Brain microvascular endothelial cell (primary cell): ENCODE measurements at regions not wholly inside any gene's neighbourhood (a gene's known extent, or its start where the extent isn't known, plus 50 kb on each side); places are given as distances from the start of the nearest gene placed in this dataset.

Experiments
- DNase-seq: peaks from one replicate; pipeline ENCODE4 v3.0.0-alpha.2; 2020
- H3K27ac ChIP-seq: fragments of 250-450 bp; sonication (Bioruptor Pico); 2 replicates; pipeline ENCODE4 v1.5.1; 2020; ENCODE audit warnings: mild to moderate bottlenecking, moderate library complexity
- H3K27me3 ChIP-seq: fragments of 250-450 bp; sonication (Bioruptor Pico); replicated peaks from 2 replicates; pipeline ENCODE4 v1.5.1; 2020; ENCODE audit warnings: mild to moderate bottlenecking
- H3K36me3 ChIP-seq: fragments of 250-450 bp; sonication (Bioruptor Pico); replicated peaks from 2 replicates; pipeline ENCODE4 v1.5.1; 2020; ENCODE audit warnings: mild to moderate bottlenecking
- H3K4me3 ChIP-seq: 2 replicates; pipeline ENCODE4 v1.5.1; 2011; ENCODE audit warnings: low read depth, mild to moderate bottlenecking, control low read depth, low read length, moderate library complexity
- CTCF ChIP-seq: IDR thresholded peaks from 2 replicates; pipeline ENCODE4 v1.5.1; 2011; ENCODE audit warnings: low read depth, mild to moderate bottlenecking, moderate library complexity, low read length, control low read depth, inconsistent platforms; ENCODE audit errors: missing control alignments
- in situ Hi-C: cut with HindIII; loops from 2 replicates; pipeline ENCODE4 v1.10.0; 2017; ENCODE audit warnings: low sequenced_read_pairs, low pct_ligation_motif_present

- no peak for TF ChIP-seq CTCF
- Histone ChIP-seq H3K36me3 (no peaks in the 10 kb centered on the region), H3K4me3 (no peak overlapping the region), H3K27ac (no peak overlapping the region), H3K27me3 (no peaks in the 10 kb centered on the region)
- no peak for DNase-seq
- in situ Hi-C loops: no loop called here
Observed at GRCh38 chr2:122000556-122001340, 245.3 kb downstream of the TSN start.

- in situ Hi-C loops: no loop called here
- TF ChIP-seq CTCF: no peak
- no peak for DNase-seq
Observed at GRCh38 chr2:122001441-122001874, 246.0 kb downstream of the TSN start.

GRCh38 chr2:122003196-122003940, 247.9 kb downstream of the TSN start:
- Histone ChIP-seq H3K36me3 (no peaks in the 10 kb centered on the region), H3K27me3 (no peaks in the 10 kb centered on the region), H3K27ac (no peak overlapping the region), H3K4me3 (no peak overlapping the region)
- DNase-seq: no peak
- TF ChIP-seq CTCF: no peak
- in situ Hi-C loops: no loop called here

More at GRCh38 chr2:122001441-122001874, 246.0 kb downstream of the TSN start:
- Histone ChIP-seq H3K36me3 (no peaks in the 10 kb centered on the region), H3K27ac (no peak overlapping the region), H3K4me3 (no peak overlapping the region), H3K27me3 (no peaks in the 10 kb centered on the region)

- TF ChIP-seq CTCF: no peak
- Histone ChIP-seq H3K36me3 (no peaks in the 10 kb centered on the region), H3K4me3 (no peak overlapping the region), H3K27me3 (no peaks in the 10 kb centered on the region), H3K27ac (no peak overlapping the region)
- DNase-seq: no peak
- in situ Hi-C loops: no loop called here
Observed at GRCh38 chr2:122007126-122007525, 251.7 kb downstream of the TSN start.

- Histone ChIP-seq H3K4me3 (no peak overlapping the region), H3K27ac (no peak overlapping the region), H3K36me3 (no peaks in the 10 kb centered on the region), H3K27me3 (no peaks in the 10 kb centered on the region)
- in situ Hi-C loops: no loop called here
- DNase-seq: no peak
- TF ChIP-seq CTCF: no peak
Observed at GRCh38 chr2:122007577-122007976, 252.1 kb downstream of the TSN start.
